ENCODE measurements at regions not wholly inside any gene's neighbourhood (a gene's known extent, or its start where the extent isn't known, plus 50 kb on each side); places are given as distances from the start of the nearest gene placed in this dataset.

DNA sequence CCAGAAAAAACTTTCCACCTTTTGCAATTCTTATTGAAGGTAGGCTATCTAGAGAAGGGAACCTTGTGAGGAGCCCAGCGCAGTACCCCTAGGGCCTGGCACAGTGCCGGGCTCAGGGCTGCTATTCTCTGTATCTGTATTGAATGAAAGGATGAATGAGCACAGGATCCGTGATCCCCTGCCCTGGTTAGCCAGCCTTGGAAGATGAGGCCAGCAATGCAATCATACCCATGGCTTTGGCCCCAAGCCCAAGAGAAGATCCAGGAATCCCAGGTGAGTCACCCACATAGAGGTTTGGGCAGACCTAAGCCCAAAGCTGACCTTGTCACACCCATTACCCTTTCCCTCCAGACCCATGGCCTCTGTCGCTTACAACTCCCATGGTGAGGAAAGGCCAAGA is 92.5 kb upstream of the CD82 start:
- TF ChIP-seq POLR2A (IDR thresholded peaks at IDR 0.05) = no peak
- TF ChIP-seq, protein P1, sequence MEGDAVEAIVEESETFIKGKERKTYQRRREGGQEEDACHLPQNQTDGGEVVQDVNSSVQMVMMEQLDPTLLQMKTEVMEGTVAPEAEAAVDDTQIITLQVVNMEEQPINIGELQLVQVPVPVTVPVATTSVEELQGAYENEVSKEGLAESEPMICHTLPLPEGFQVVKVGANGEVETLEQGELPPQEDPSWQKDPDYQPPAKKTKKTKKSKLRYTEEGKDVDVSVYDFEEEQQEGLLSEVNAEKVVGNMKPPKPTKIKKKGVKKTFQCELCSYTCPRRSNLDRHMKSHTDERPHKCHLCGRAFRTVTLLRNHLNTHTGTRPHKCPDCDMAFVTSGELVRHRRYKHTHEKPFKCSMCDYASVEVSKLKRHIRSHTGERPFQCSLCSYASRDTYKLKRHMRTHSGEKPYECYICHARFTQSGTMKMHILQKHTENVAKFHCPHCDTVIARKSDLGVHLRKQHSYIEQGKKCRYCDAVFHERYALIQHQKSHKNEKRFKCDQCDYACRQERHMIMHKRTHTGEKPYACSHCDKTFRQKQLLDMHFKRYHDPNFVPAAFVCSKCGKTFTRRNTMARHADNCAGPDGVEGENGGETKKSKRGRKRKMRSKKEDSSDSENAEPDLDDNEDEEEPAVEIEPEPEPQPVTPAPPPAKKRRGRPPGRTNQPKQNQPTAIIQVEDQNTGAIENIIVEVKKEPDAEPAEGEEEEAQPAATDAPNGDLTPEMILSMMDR (IDR thresholded peaks at IDR 0.05) = no peak

All from uterus (tissue), 2 donors.